Activated CD8-positive, alpha-beta memory T cell treated with anti-CD3 and anti-CD28 coated beads, Interleukin-2, amount 10 ng/mL, durations not matched to agents 7 days and 5 days (primary cell): ENCODE measurements at regions not wholly inside any gene's neighbourhood (a gene's known extent, or its start where the extent isn't known, plus 50 kb on each side); places are given as distances from the start of the nearest gene placed in this dataset.

Experiments
- ATAC-seq: fragments of 150-1000 bp; cut with Tn5 transposase; one replicate; pipeline ENCODE4 v1.10.0; 2021; ENCODE audit warnings: moderate library complexity
- CTCF ChIA-PET: fragments of 350-600 bp; sonication (Branson Sonifier 250); formaldehyde crosslinking; loops from one replicate; lab custom pipeline; 2021; ENCODE audit warnings: antibody characterized with exemption; lab: Charles Lee
- DNase-seq: peaks from one replicate; pipeline ENCODE4 v3.0.0-alpha.2; 2020
- H3K27ac Mint-ChIP-seq: one replicate; pipeline ENCODE4 v1.8.0; 2021; ENCODE audit warnings: mild to moderate bottlenecking, mixed read lengths
- H3K27me3 Mint-ChIP-seq: one replicate; pipeline ENCODE4 v1.8.0; 2021; ENCODE audit warnings: mixed read lengths
- H3K36me3 Mint-ChIP-seq: one replicate; pipeline ENCODE4 v1.8.0; 2021; ENCODE audit warnings: mild to moderate bottlenecking, mixed read lengths
- H3K4me1 Mint-ChIP-seq: one replicate; pipeline ENCODE4 v1.8.0; 2021; ENCODE audit warnings: mixed read lengths
- H3K4me3 Mint-ChIP-seq: one replicate; pipeline ENCODE4 v1.8.0; 2021; ENCODE audit warnings: mild to moderate bottlenecking, moderate library complexity, mixed read lengths
- H3K9me3 Mint-ChIP-seq: one replicate; pipeline ENCODE4 v1.8.0; 2022; ENCODE audit warnings: low read depth, mixed read lengths

- Mint-ChIP-seq H3K9me3 (no peaks in the 10 kb centered on the region), H3K27ac (no peak overlapping the region), H3K36me3 (no peaks in the 10 kb centered on the region), H3K4me3 (no peak overlapping the region), H3K4me1 (no peaks in the 10 kb centered on the region), H3K27me3 (no peaks in the 10 kb centered on the region)
- CTCF ChIA-PET: no interaction called here
- ATAC-seq (no peak), DNase-seq (no peak)
These were observed 175.7 kb upstream of the DDHD1 start for GRCh38 chr14:53328841-53329240.

GRCh38 chr14:53327716-53328115 lies 174.6 kb upstream of the DDHD1 start:
- no peak overlapping the region for H3K27ac Mint-ChIP-seq
- no peaks in the 10 kb centered on the region for H3K27me3 Mint-ChIP-seq
- ATAC-seq (no peak), DNase-seq (no peak)
- H3K4me3 Mint-ChIP-seq: no peak overlapping the region
- CTCF ChIA-PET: no interaction called here
- no peaks in the 10 kb centered on the region for H3K36me3 Mint-ChIP-seq
- no peaks in the 10 kb centered on the region for H3K9me3 Mint-ChIP-seq
- no peaks in the 10 kb centered on the region for H3K4me1 Mint-ChIP-seq

- Mint-ChIP-seq H3K27ac (no peak overlapping the region), H3K4me3 (no peak overlapping the region), H3K9me3 (no peaks in the 10 kb centered on the region), H3K36me3 (no peaks in the 10 kb centered on the region), H3K4me1 (no peaks in the 10 kb centered on the region), H3K27me3 (no peaks in the 10 kb centered on the region)
- CTCF ChIA-PET: interaction anchor here (1.5 to 2.0 kb wide), 2 partner anchors 9 to 30 kb away, joined by 3 to 8 read pairs; no protein-coding TSS in a partner anchor
- no peak for DNase-seq
- no peak for ATAC-seq
These were observed 172.2 kb upstream of the DDHD1 start for GRCh38 chr14:53325176-53325806.

GRCh38 chr14:53316504-53316903 lies 163.4 kb upstream of the DDHD1 start:
- Mint-ChIP-seq H3K4me1 (no peaks in the 10 kb centered on the region), H3K27me3 (peaks cover 4% of the 10 kb centered on the region), H3K27ac (no peak overlapping the region), H3K4me3 (no peak overlapping the region), H3K9me3 (peaks cover 12% of the 10 kb centered on the region), H3K36me3 (peaks cover 4% of the 10 kb centered on the region)
- no peak for DNase-seq
- ATAC-seq: no peak
- CTCF ChIA-PET: interaction anchor here (2.9 kb wide), 1 partner anchor 9 kb away, joined by 8 read pairs; no protein-coding TSS in a partner anchor

- no peak for DNase-seq
- Mint-ChIP-seq H3K9me3 (peaks cover 7% of the 10 kb centered on the region), H3K27me3 (peaks cover 4% of the 10 kb centered on the region), H3K27ac (no peak overlapping the region), H3K4me3 (no peak overlapping the region), H3K4me1 (peaks cover 18% of the 10 kb centered on the region), H3K36me3 (peaks cover 12% of the 10 kb centered on the region)
- CTCF ChIA-PET: no interaction called here
- no peak for ATAC-seq
These were observed 157.3 kb upstream of the DDHD1 start for GRCh38 chr14:53310412-53310811.

GRCh38 chr14:53306911-53307310 lies 153.8 kb upstream of the DDHD1 start:
- CTCF ChIA-PET: interaction anchor here (0.8 to 3.3 kb wide), 12 partner anchors 11 to 484 kb away, joined by 3 to 21 read pairs (median 4); no protein-coding TSS in a partner anchor
- Mint-ChIP-seq H3K27ac (no peak overlapping the region), H3K36me3 (peaks cover 9% of the 10 kb centered on the region), H3K27me3 (no peaks in the 10 kb centered on the region), H3K9me3 (no peaks in the 10 kb centered on the region), H3K4me1 (peaks cover 18% of the 10 kb centered on the region), H3K4me3 (no peak overlapping the region)
- ATAC-seq (no peak), DNase-seq (no peak)

- peak; percentile 47 for DNase-seq
- Mint-ChIP-seq H3K36me3 (peaks cover 6% of the 10 kb centered on the region), H3K27ac (no peak overlapping the region), H3K4me1 (peaks cover 18% of the 10 kb centered on the region), H3K9me3 (no peaks in the 10 kb centered on the region), H3K27me3 (peaks cover 3% of the 10 kb centered on the region), H3K4me3 (peak overlapping the region; percentile 54)
- CTCF ChIA-PET: interaction anchor here (0.8 to 3.3 kb wide), 20 partner anchors 9 to 1042 kb away, joined by 3 to 21 read pairs (median 4); no protein-coding TSS in a partner anchor
- peak; percentile 55 for ATAC-seq
These were observed 153.2 kb upstream of the DDHD1 start for GRCh38 chr14:53306267-53306721.

- H3K9me3 Mint-ChIP-seq: no peaks in the 10 kb centered on the region
- H3K4me3 Mint-ChIP-seq: no peak overlapping the region
- H3K27ac Mint-ChIP-seq: no peak overlapping the region
- peaks cover 4% of the 10 kb centered on the region for H3K27me3 Mint-ChIP-seq
- ATAC-seq (no peak), DNase-seq (no peak)
- H3K4me1 Mint-ChIP-seq: peaks cover 11% of the 10 kb centered on the region
- peaks cover 2% of the 10 kb centered on the region for H3K36me3 Mint-ChIP-seq
- CTCF ChIA-PET: interaction anchor here (0.6 to 3.3 kb wide), 6 partner anchors 9 to 1133 kb away, joined by 3 to 21 read pairs (median 6); no protein-coding TSS in a partner anchor
These were observed 151.7 kb upstream of the DDHD1 start for GRCh38 chr14:53304726-53305381.

- H3K9me3 Mint-ChIP-seq: no peaks in the 10 kb centered on the region
- H3K36me3 Mint-ChIP-seq: no peaks in the 10 kb centered on the region
- H3K27ac Mint-ChIP-seq: no peak overlapping the region
- DNase-seq (no peak), ATAC-seq (no peak)
- no peaks in the 10 kb centered on the region for H3K4me1 Mint-ChIP-seq
- no peak overlapping the region for H3K4me3 Mint-ChIP-seq
- no peaks in the 10 kb centered on the region for H3K27me3 Mint-ChIP-seq
- CTCF ChIA-PET: interaction anchor here (0.6 to 2.6 kb wide), 22 partner anchors 10 to 1052 kb away, joined by 3 to 21 read pairs (median 3); no protein-coding TSS in a partner anchor
These were observed 143.0 kb upstream of the DDHD1 start for GRCh38 chr14:53295985-53296582.

- Mint-ChIP-seq H3K27ac (no peak overlapping the region), H3K4me3 (no peak overlapping the region), H3K27me3 (no peaks in the 10 kb centered on the region), H3K4me1 (no peaks in the 10 kb centered on the region), H3K36me3 (no peaks in the 10 kb centered on the region), H3K9me3 (no peaks in the 10 kb centered on the region)
- no peak for DNase-seq
- no peak for ATAC-seq
- CTCF ChIA-PET: interaction anchor here (0.6 to 2.6 kb wide), 20 partner anchors 10 to 1052 kb away, joined by 3 to 21 read pairs (median 3); no protein-coding TSS in a partner anchor
These were observed 142.2 kb upstream of the DDHD1 start for GRCh38 chr14:53295372-53295771.

- Mint-ChIP-seq H3K36me3 (no peaks in the 10 kb centered on the region), H3K27me3 (no peaks in the 10 kb centered on the region), H3K9me3 (peaks cover 2% of the 10 kb centered on the region), H3K4me1 (no peaks in the 10 kb centered on the region), H3K4me3 (no peak overlapping the region), H3K27ac (no peak overlapping the region)
- ATAC-seq (no peak), DNase-seq (no peak)
- CTCF ChIA-PET: no interaction called here
These were observed 133.2 kb upstream of the DDHD1 start for GRCh38 chr14:53286301-53286700.

GRCh38 chr14:53285821-53286220 lies 132.7 kb upstream of the DDHD1 start:
- no peaks in the 10 kb centered on the region for H3K27me3 Mint-ChIP-seq
- no peaks in the 10 kb centered on the region for H3K4me1 Mint-ChIP-seq
- ATAC-seq (no peak), DNase-seq (no peak)
- no peaks in the 10 kb centered on the region for H3K36me3 Mint-ChIP-seq
- H3K9me3 Mint-ChIP-seq: peaks cover 4% of the 10 kb centered on the region
- H3K27ac Mint-ChIP-seq: no peak overlapping the region
- no peak overlapping the region for H3K4me3 Mint-ChIP-seq
- CTCF ChIA-PET: no interaction called here

- no peak overlapping the region for H3K27ac Mint-ChIP-seq
- no peak for ATAC-seq
- CTCF ChIA-PET: interaction anchor here (0.7 to 1.0 kb wide), 2 partner anchors 11 to 101 kb away, joined by 4 to 5 read pairs; no protein-coding TSS in a partner anchor
These were observed 131.9 kb upstream of the DDHD1 start for GRCh38 chr14:53285064-53285463.

More at GRCh38 chr14:53285064-53285463, 131.9 kb upstream of the DDHD1 start:
- Mint-ChIP-seq H3K27me3 (no peaks in the 10 kb centered on the region), H3K4me1 (no peaks in the 10 kb centered on the region), H3K9me3 (peaks cover 7% of the 10 kb centered on the region), H3K36me3 (no peaks in the 10 kb centered on the region), H3K4me3 (no peak overlapping the region)
- no peak for DNase-seq
